Stimulated activated CD4-positive, alpha-beta T cell treated with anti-CD3 and anti-CD28 coated beads, Interleukin-4, amount 100 ng/mL, for 1 hour (primary cell): ENCODE measurements at regions not wholly inside any gene's neighbourhood (a gene's known extent, or its start where the extent isn't known, plus 50 kb on each side); places are given as distances from the start of the nearest gene placed in this dataset.
A peak's percentile ranks its signal among the peaks of the same experiment; 100 is the strongest.

ENCODE experiments used
- DNase-seq: peaks from one replicate; pipeline ENCODE4 v3.0.0-alpha.2; 2020

- DNase-seq: no peak
Measured at GRCh38 chr15:31925541-31925940, 104.8 kb upstream of the CHRNA7 start.

- peak; percentile 54 for DNase-seq
Measured at GRCh38 chr15:31930967-31931366, 99.3 kb upstream of the CHRNA7 start.

GRCh38 chr15:31932576-31932975, 97.7 kb upstream of the CHRNA7 start:
- DNase-seq: no peak

- DNase-seq: no peak
Measured at GRCh38 chr15:31934821-31935220, 95.5 kb upstream of the CHRNA7 start.

GRCh38 chr15:31953478-31953877, 76.8 kb upstream of the CHRNA7 start:
- DNase-seq: no peak

GRCh38 chr15:31954374-31955172, 75.7 kb upstream of the CHRNA7 start:
- no peak for DNase-seq

- DNase-seq: no peak
Measured at GRCh38 chr15:31955734-31956133, 74.6 kb upstream of the CHRNA7 start.

- DNase-seq: no peak
Measured at GRCh38 chr15:31957581-31957980, 72.7 kb upstream of the CHRNA7 start.

GRCh38 chr15:31964586-31965307, 65.6 kb upstream of the CHRNA7 start:
- no peak for DNase-seq

- no peak for DNase-seq
Measured at GRCh38 chr15:31970007-31970406, 60.3 kb upstream of the CHRNA7 start.

GRCh38 chr15:31973197-31973596, 57.1 kb upstream of the CHRNA7 start:
- DNase-seq: no peak

- no peak for DNase-seq
Measured at GRCh38 chr15:31974154-31974794, 56.0 kb upstream of the CHRNA7 start.

GRCh38 chr15:31974855-31975829, 55.2 kb upstream of the CHRNA7 start:
- no peak for DNase-seq

- no peak for DNase-seq
Measured at GRCh38 chr15:31975830-31976229, 54.5 kb upstream of the CHRNA7 start.

- no peak for DNase-seq
Measured at GRCh38 chr15:31977138-31977537, 53.2 kb upstream of the CHRNA7 start.

GRCh38 chr15:31977812-31978661, 52.3 kb upstream of the CHRNA7 start:
- DNase-seq: peak; percentile 61
